Fibroblast of pulmonary artery (primary cell): ENCODE measurements at regions not wholly inside any gene's neighbourhood (a gene's known extent, or its start where the extent isn't known, plus 50 kb on each side); places are given as distances from the start of the nearest gene placed in this dataset.
A peak's percentile ranks its signal among the peaks of the same experiment; 100 is the strongest.

Experiments
- DNase-seq: peaks from one replicate; pipeline ENCODE4 v3.0.0-alpha.2; 2010; ENCODE audit warnings: low read depth
- H3K4me3 ChIP-seq: replicated peaks from 2 replicates; pipeline ENCODE4 v1.5.1; 2011; ENCODE audit warnings: low read depth, mild to moderate bottlenecking, control low read depth, low read length, moderate library complexity
- TF ChIP-seq, protein P1 (sequence below): IDR thresholded peaks from 2 replicates; pipeline ENCODE4 v1.5.1; 2011; ENCODE audit warnings: mild to moderate bottlenecking, control low read depth, low read length, inconsistent platforms; ENCODE audit errors: missing control alignments

DNA sequence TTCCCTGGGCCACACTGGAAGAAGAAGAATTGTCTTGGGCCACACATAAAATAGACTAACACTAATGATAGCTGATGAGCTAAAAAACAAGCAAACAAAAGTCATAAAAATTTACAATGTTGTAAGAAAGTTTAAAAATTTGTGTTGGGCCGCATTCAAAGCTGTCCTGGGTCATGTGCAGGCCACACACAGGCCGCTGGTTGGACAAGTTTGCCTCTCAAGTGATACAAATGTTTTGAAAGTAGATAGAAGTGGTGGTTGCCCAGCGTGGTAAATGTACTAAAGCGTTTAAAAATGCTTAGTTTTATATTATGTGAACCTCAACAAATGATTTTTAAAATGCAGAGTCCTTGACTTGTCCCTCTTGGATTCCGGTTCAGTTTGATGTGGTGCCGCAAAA, 94.9 kb upstream of the TBCA start:
- H3K4me3 ChIP-seq: no peak overlapping the region
- TF ChIP-seq, protein P1, sequence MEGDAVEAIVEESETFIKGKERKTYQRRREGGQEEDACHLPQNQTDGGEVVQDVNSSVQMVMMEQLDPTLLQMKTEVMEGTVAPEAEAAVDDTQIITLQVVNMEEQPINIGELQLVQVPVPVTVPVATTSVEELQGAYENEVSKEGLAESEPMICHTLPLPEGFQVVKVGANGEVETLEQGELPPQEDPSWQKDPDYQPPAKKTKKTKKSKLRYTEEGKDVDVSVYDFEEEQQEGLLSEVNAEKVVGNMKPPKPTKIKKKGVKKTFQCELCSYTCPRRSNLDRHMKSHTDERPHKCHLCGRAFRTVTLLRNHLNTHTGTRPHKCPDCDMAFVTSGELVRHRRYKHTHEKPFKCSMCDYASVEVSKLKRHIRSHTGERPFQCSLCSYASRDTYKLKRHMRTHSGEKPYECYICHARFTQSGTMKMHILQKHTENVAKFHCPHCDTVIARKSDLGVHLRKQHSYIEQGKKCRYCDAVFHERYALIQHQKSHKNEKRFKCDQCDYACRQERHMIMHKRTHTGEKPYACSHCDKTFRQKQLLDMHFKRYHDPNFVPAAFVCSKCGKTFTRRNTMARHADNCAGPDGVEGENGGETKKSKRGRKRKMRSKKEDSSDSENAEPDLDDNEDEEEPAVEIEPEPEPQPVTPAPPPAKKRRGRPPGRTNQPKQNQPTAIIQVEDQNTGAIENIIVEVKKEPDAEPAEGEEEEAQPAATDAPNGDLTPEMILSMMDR: no peak
- no peak for DNase-seq

DNA sequence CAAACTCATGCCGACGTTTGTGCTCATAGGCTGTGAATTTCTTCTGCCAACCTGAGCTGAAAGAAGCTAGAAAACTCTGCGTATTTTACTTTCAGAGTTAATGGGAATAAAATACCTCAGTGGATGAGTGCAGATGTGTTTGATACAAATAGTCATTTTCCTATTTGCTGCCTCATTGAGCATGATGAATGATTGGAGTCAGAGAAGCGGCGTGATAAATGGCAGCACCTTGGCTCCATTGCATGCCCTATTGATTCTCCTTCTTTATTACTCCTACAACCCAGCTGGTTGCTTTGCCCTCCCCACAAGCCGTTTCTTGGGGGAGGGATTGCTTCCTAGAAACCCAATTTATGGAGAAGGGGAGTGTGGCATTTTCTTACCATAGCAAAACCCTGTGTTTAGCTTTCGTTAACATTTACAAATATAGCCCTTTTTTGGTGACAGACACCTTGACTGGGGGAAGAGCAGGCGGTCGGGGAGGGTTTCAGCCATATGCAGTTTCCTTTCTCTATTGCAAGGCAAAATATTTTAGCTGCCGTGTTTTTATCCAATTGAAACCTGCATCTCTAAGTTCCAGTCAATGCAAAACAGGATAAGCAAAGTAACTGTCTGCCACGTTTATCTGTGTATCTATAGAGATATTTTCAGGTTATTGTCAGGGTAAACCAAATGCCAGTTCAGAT, 93.1 kb upstream of the TBCA start:
- DNase-seq: no peak
- TF ChIP-seq, protein P1: no peak
- no peak overlapping the region for H3K4me3 ChIP-seq

DNA sequence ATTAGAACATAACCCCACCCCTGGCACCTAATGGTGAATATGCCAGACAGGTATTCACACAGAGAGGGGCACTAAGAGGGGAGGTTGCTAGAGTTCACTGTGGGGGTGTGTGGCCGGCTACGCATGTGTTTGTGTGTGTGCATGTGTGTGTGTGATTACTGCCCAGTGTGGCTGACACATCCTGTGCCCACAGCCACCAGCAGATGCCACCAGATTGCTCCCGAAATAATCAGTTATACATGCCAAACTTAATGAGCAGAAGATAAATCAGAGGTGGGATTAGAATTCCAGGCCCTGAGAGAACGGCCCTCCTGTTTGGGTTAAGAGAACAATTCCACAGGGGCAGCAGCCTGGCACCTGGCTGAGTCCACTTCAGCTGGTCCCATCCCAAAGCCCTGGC, 91.8 kb upstream of the TBCA start:
- DNase-seq: no peak
- H3K4me3 ChIP-seq: no peak overlapping the region
- TF ChIP-seq, protein P1: no peak

DNA sequence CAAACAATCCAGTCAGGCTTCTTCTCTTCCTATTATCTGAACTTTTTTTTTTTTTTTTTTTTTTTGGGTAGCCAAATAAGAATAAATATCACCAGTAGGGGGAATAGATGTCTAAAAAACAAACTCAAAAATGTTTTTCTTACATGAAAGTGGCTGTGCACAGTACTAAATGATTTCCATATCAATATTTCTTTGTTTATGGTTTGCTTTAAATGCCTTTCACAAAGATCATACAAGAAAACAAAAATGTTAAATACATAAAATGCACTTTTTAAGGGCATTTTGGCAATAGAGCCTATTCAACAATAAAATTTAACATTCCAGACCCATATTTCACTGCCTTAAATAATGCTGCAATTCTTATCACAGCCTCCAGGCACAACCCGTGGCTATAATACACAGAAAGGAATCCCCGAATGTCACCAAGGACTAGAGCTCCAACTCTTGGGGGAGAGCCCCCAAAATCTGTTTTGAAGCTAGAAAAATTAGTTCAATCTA, 91.1 kb upstream of the TBCA start:
- no peak overlapping the region for H3K4me3 ChIP-seq
- TF ChIP-seq, protein P1: peak; percentile 44
- peak; percentile 47 for DNase-seq

DNA sequence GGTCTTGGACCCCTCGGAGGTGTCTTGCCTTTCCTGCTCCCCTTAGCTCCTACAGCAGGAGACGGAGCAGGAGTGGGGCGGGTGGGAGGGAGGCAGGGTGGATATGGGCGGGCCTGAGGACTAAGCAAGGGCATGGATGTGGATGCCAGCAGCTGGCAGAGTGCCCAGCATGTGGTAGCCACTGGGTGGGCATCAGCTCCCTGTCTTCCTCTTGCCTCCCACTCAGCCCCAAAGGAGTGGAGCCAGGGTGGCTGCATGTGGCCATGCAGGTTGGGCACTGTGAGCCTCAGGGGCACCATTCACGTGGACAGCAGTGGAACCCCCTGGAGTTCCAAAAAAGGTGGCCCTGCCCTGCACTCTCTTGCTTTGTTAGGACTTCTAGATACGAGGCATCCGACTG, 90.1 kb upstream of the TBCA start:
- TF ChIP-seq, protein P1: no peak
- DNase-seq: no peak
- no peak overlapping the region for H3K4me3 ChIP-seq

DNA sequence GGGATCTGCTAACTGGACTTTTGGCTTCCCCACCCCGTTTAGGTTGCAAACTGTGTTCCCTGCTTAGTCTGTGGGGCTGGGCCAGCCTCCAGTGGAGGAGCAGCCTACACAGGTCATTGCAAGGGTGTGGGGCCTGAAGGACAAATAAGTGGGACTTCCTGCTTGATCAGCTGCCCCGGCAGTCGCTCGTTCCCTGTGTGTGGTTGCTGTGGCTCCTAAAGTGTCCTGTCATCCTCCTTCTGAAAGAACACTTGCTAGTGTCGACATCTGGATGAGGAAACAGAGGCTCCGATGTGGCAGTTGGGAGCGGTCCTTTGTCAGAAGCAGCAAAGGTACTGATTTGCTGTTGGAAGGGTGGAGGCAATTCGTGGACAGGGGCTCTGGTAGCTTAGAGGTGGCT, 88.9 kb upstream of the TBCA start:
- TF ChIP-seq, protein P1: no peak
- H3K4me3 ChIP-seq: no peak overlapping the region
- no peak for DNase-seq

DNA sequence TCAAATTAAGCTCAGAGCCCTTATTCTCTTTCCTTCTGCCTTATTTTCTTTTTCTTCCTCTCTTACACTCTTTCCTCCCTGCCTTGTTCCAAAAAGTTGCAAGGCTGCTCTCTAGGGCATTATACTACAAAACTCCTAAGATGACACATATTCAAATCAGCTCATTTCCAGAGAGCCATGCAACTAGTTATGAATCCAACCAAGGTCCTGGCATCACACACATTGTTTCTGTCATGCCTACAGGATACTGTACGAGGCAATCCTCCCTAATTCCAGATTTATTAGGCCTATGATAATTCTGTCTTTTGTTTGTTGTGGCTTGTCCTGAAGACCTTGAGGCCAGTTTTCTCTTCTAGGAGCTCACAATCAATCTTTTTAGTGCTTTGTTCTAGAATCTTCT, 87.0 kb upstream of the TBCA start:
- no peak overlapping the region for H3K4me3 ChIP-seq
- TF ChIP-seq, protein P1: no peak
- DNase-seq: no peak
